HG03520 (cell line): ENCODE measurements at regions not wholly inside any gene's neighbourhood (a gene's known extent, or its start where the extent isn't known, plus 50 kb on each side); places are given as distances from the start of the nearest gene placed in this dataset.
"Not testable (repeated sequence)": the region's sequence is repeated elsewhere in the genome, so short reads cannot be mapped to it uniquely, and the experiment has no call there.

Experiments used
- ATAC-seq: cut with Tn5 transposase; IDR thresholded peaks from one replicate; pipeline ENCODE4 v1.9.1; 2021; ENCODE audit warnings: mild to moderate bottlenecking, moderate library complexity; ENCODE audit not compliant: unreplicated experiment

GRCh38 chr5:66348387-66349125 is 204.5 kb downstream of the SREK1 start:
- ATAC-seq: no peak

- no peak for ATAC-seq
These were observed 207.7 kb downstream of the SREK1 start for GRCh38 chr5:66351813-66352212.

DNA sequence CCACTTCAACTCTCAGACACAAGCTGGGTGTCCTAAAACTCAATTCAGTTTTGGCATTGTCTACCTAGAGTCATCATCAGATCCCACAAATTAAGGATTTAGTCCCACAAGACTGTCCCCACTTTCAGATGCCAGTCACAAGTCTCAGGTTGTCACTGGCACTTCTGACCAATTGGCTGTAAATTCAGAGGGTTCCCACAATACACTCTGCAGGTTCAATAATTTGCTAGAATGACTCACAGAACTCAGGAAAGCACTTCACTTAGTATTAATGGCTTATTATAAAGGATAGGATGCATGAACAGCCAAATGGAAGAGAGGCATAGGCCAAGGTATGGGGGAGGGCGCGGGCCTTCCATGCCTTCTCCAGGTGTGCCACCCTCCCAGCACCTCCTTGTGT is 209.1 kb downstream of the SREK1 start:
- ATAC-seq: no peak

DNA sequence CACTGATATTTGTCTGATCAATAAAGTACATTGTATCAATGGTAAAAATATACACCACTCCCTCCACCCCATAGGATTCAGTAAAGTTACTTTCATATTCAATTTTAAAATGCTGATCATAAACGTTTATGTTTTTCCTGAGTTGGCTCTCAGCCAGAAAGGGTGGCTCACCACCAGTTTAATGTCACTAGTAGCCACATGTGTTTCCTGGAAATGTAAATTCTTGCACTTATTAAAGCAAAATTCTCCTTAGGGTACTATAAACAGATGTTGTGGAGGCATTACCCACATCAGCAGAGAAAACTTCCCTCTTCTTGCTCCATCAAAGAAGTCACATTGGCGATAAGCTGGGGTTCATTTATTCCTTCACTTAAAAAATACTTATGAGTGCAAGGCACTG is 210.3 kb downstream of the SREK1 start:
- ATAC-seq: no peak

DNA sequence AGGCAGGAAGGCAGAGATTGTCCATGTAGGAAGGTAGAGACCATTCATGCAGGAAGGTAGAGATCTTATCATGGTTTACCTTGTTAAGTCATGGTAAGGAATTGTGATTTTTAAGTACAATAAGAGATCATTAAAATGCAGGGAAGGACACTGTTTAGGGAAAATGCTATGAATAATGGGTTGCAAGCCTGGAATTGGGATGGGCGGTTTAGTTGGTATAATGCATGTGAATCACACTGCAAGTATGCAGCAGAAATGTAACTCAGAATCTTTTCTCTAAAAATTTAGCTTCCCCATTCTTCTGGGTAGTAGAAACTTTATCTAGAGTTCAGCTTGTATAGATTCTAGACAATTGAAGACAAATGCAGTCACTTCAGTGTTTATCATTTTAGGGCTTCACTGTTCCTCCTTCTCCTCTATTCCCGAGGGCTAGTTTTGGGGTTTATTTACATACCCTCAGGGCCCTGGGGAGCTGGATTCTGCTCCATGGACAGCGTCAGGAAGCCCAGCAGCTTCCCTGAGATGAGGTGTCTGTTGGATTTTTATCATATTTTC is 212.0 kb downstream of the SREK1 start:
- no peak for ATAC-seq

DNA sequence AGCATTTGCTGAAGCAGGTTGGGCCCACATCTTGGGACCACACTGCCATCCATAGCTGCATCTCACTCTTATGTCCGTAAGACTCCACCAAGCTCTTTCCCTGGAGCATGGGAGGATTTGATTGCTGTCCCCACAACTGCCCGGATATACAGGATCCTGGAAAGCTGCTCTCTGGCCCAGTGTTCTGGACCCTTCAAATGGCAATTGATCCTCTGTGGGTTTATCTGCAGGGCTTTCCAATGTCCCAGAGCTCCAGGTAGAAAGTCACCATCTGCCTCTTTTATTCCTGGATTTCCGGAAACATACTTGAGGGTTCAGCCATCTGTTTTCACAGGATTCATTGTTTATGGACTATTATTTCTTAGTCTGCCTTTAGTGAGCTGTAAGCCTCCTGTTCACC is 214.6 kb downstream of the SREK1 start:
- ATAC-seq: no peak

DNA sequence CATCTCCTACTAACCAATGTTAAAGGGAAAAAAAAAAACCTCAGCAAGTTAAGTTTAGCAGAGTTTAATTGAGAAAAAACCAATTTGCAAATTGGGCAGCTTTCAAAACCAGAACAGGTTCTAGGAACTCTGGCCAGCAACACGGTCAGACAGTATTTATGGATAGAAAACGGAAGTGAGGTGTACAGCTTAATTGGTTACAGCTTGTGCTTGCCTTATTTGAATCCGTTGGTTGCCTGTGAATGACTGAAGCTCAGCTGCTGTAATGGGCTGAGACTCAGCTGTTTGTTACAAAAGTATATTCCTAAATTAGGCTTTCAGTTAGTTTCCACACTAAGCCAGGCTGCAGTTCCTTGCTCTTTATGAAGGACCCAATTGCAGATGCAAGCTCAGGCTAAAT is 217.0 kb downstream of the SREK1 start:
- no peak for ATAC-seq

GRCh38 chr5:66362046-66362445 is 217.9 kb downstream of the SREK1 start:
- no peak for ATAC-seq

- no peak for ATAC-seq
These were observed 218.6 kb downstream of the SREK1 start for GRCh38 chr5:66362687-66363086.

- ATAC-seq: no peak
These were observed 219.0 kb downstream of the SREK1 start for GRCh38 chr5:66363097-66363496.

- no peak for ATAC-seq
These were observed 220.1 kb downstream of the SREK1 start for GRCh38 chr5:66364186-66364585.

GRCh38 chr5:66365981-66366380 is 221.9 kb downstream of the SREK1 start:
- no peak for ATAC-seq

GRCh38 chr5:66367814-66368541 is 223.9 kb downstream of the SREK1 start:
- no peak for ATAC-seq

GRCh38 chr5:66368811-66369210 is 224.7 kb downstream of the SREK1 start:
- ATAC-seq: no peak

- ATAC-seq: no peak
These were observed 218.4 kb upstream of the MAST4 start for GRCh38 chr5:66377747-66378146.

DNA sequence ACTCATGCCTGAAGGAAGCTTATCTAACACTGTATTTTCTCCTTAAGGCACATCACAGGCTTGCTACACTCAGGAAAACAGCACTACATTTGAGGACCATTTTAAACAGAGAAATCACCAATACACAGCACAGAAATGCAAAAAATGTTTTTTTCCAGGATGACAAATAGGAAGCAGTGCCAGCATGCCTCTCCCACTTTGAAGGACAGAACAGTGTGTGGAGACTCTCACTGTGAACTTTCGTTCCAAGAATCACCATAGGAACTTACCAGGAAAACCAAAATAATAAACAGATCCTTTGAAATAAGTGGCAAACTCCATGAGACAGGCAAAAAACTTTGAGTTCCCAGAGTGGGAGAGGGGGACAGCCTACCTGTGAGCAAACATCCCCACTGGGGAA is 217.8 kb upstream of the MAST4 start:
- no peak for ATAC-seq

DNA sequence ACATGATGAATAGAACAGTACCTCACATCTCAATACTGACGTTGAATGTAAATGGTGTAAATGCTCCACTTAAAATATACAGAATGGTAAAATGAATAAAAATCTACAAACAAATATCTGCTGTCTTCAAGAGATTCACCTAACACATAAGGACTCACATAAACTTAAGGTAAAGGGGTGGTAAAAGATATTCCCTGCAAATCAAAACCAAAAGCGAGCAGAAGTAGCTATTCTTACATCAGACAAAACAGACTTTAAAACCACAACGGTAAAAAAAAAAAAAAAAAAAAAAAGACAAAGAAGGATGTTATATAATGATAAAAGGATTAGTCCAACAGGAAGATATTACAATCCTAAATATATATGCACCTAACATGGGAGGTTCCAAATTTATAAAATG is 214.0 kb upstream of the MAST4 start:
- ATAC-seq: no peak

DNA sequence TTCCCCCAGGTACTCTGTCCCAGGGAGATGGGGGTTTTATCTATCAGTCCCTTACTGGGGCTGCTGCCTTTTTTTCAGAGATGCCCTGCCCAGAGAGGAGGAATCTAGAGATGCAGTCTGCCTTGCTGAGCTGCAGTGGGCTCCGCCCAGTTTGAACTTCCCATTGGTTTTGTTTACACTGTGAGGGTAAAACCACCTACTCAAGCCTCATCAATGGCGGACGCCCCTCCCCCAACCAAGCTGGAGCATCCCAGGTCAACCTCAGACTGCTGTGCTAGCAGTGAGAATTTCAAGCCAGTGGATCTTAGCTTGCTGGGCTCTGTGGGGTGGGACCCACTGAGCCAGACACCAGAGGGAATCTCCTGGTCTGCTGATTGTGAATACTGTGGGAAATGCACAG is 191.0 kb upstream of the MAST4 start:
- not testable (repeated sequence) for ATAC-seq

- no peak for ATAC-seq
These were observed 189.3 kb upstream of the MAST4 start for GRCh38 chr5:66406761-66407336.

DNA sequence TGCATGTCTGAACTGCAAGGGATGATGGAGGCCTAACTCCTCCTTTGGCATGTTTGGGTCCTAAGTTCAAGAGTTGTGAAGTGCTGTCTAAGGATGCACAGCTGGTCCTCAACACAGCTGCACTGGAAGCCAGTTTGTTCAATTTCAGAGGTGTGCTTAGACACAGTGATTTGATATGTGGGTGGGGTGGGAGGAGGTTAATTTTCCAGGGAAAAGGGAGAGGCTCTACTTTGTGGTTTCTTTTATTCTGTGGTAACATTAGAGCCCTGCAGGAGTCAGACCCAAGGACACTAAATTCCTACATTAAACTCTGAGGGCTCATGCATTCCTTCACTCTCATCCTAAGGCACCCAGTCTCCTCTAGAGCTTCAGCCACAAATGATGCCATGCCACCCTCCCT is 188.4 kb upstream of the MAST4 start:
- ATAC-seq: no peak

GRCh38 chr5:66408576-66408975 is 187.6 kb upstream of the MAST4 start:
- ATAC-seq: no peak

GRCh38 chr5:66410122-66410521 is 186.1 kb upstream of the MAST4 start:
- ATAC-seq: no peak
